ENCODE measurements at regions not wholly inside any gene's neighbourhood (a gene's known extent, or its start where the extent isn't known, plus 50 kb on each side); places are given as distances from the start of the nearest gene placed in this dataset.
"Not testable (repeated sequence)": the region's sequence is repeated elsewhere in the genome, so short reads cannot be mapped to it uniquely, and the experiment has no call there.

DNA sequence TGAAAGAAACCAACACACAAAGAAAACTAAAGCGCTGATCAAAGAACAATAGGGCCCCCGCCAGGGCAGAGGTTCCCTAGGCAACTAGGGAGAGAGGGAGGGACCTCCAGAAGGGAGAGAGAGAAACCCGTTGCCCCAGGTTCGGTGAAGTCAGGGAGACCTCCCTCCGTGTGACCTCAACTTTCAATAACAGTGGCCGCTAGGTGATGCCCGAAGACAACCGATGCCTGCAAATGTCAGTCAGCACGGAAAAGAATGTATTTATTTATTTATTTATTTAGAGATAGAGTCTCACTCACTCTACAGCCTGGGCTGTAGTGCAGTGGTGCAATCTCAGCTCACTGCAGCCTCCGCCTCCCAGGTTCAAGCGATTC is 757.0 kb upstream of the DEFB115 start:
- TF ChIP-seq, protein P1, sequence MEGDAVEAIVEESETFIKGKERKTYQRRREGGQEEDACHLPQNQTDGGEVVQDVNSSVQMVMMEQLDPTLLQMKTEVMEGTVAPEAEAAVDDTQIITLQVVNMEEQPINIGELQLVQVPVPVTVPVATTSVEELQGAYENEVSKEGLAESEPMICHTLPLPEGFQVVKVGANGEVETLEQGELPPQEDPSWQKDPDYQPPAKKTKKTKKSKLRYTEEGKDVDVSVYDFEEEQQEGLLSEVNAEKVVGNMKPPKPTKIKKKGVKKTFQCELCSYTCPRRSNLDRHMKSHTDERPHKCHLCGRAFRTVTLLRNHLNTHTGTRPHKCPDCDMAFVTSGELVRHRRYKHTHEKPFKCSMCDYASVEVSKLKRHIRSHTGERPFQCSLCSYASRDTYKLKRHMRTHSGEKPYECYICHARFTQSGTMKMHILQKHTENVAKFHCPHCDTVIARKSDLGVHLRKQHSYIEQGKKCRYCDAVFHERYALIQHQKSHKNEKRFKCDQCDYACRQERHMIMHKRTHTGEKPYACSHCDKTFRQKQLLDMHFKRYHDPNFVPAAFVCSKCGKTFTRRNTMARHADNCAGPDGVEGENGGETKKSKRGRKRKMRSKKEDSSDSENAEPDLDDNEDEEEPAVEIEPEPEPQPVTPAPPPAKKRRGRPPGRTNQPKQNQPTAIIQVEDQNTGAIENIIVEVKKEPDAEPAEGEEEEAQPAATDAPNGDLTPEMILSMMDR (IDR thresholded peaks at IDR 0.05) = peak in 3 of 6 experiments; percentile 14 to 50 (median 43)
- not testable (repeated sequence) for TF ChIP-seq POLR2A (IDR thresholded peaks at IDR 0.05)
